Mammary epithelial cell (primary cell): ENCODE measurements at regions not wholly inside any gene's neighbourhood (a gene's known extent, or its start where the extent isn't known, plus 50 kb on each side); places are given as distances from the start of the nearest gene placed in this dataset.

Source experiments
- EZH2 ChIP-seq: IDR thresholded peaks from 2 replicates; pipeline ENCODE4 v1.6.1; 2012; ENCODE audit warnings: low read length, inconsistent platforms, borderline replicate concordance
- TF ChIP-seq, protein P1 (sequence below), 2 donors: IDR thresholded peaks in 1 of 2; conservative IDR thresholded peaks in 1 of 2; 2 replicates each; pipeline ENCODE4 v1.5.1; 2011 to 2012; ENCODE audit warnings: inconsistent platforms in 2 of 2, low read length in 2 of 2, mild to moderate bottlenecking in 2 of 2, control low read depth in 1 of 2, low read depth in 1 of 2; ENCODE audit not compliant: insufficient read depth in 1 of 2; ENCODE audit errors: extremely low read depth in 1 of 2

DNA sequence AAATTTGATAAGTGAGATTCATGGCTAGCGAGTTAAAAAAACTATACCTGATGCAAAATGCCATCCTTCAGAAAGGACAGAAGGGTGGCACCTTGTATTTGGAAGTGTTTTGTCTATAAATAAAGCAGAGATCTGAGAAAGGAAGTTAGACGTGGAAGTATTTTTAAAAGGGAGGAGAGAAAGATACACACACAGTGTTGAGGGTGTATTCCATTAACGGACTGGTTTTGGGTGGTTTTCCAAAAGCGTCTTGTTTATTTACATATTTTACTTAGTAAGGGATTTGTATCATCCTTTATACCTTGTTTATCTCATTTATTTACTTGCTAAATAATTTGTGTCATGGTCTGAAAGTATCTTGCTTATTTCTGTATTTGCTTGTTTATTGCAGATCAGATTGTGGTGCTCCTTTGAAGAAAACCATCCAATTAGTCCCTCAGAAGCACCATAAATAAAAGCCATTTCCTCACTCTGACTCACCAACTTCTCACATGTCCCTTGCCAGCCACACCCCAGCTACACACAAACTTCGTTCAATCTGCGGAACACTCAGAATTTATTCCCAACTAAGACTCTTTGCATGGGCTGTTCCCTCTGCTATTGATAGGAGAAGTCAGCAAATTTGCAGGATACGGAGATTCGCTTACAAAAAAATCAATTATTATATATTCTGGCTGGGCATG lies 90.8 kb downstream of the FAM124B start:
- TF ChIP-seq, protein P1, sequence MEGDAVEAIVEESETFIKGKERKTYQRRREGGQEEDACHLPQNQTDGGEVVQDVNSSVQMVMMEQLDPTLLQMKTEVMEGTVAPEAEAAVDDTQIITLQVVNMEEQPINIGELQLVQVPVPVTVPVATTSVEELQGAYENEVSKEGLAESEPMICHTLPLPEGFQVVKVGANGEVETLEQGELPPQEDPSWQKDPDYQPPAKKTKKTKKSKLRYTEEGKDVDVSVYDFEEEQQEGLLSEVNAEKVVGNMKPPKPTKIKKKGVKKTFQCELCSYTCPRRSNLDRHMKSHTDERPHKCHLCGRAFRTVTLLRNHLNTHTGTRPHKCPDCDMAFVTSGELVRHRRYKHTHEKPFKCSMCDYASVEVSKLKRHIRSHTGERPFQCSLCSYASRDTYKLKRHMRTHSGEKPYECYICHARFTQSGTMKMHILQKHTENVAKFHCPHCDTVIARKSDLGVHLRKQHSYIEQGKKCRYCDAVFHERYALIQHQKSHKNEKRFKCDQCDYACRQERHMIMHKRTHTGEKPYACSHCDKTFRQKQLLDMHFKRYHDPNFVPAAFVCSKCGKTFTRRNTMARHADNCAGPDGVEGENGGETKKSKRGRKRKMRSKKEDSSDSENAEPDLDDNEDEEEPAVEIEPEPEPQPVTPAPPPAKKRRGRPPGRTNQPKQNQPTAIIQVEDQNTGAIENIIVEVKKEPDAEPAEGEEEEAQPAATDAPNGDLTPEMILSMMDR (conservative IDR thresholded peaks at IDR 0.05 in 1 of 2, IDR thresholded peaks at IDR 0.05 in 1 of 2; ENCODE audit: extremely low read depth in 1 of 2, insufficient read depth in 1 of 2, low read depth in 1 of 2, low read length in 2 of 2) = no peak
- TF ChIP-seq EZH2 = no peak
